Breast epithelium (tissue), 4 donors: ENCODE measurements at regions not wholly inside any gene's neighbourhood (a gene's known extent, or its start where the extent isn't known, plus 50 kb on each side); places are given as distances from the start of the nearest gene placed in this dataset.

ENCODE experiments used
- DNase-seq, 2 donors: peaks; one replicate each; pipeline ENCODE4 v3.0.0-alpha.2; 2019; ENCODE audit warnings: low spot score in 2 of 2
- H3K27ac ChIP-seq, 2 donors: fragments of 200-600 bp; sonication (generic) in 1 of 2; one replicate each; pipeline ENCODE4 v1.5.1; 2016 to 2019; ENCODE audit warnings: mild to moderate bottlenecking in 1 of 2
- H3K27me3 ChIP-seq, 2 donors: fragments of 200-600 bp; sonication (generic) in 1 of 2; one replicate each; pipeline versions ENCODE4 v1.5.1 to v1.6.0; 2017 to 2019; ENCODE audit warnings: control low read depth in 1 of 2, mild to moderate bottlenecking in 1 of 2
- H3K36me3 ChIP-seq: fragments of 200-600 bp; one replicate; pipeline ENCODE4 v1.5.1; 2019
- H3K4me1 ChIP-seq, 2 donors: fragments of 200-600 bp; sonication (generic); one replicate each; pipeline ENCODE4 v1.5.1; 2016 to 2019; ENCODE audit warnings: control low read depth in 1 of 2
- H3K4me3 ChIP-seq, 3 donors: fragments of 200-600 bp; sonication (generic); 1 replicate in 2 of 3; 2 replicates in 1 of 3; pipeline ENCODE4 v1.5.1; 2016 to 2019; ENCODE audit warnings: mild to moderate bottlenecking in 3 of 3, moderate library complexity in 2 of 3
- H3K9me3 ChIP-seq, 2 donors: fragments of 200-600 bp; sonication (generic) in 1 of 2; one replicate each; pipeline ENCODE4 v1.5.1; 2016 to 2019; ENCODE audit warnings: control low read depth in 1 of 2
- CTCF ChIP-seq, 3 donors: fragments of 450-650 bp; IDR thresholded peaks; one replicate each; pipeline ENCODE4 v1.5.1; 2016 to 2017; ENCODE audit warnings: antibody characterized with exemption in 3 of 3, mild to moderate bottlenecking in 3 of 3, moderate library complexity in 3 of 3
- POLR2A ChIP-seq: fragments of 450-650 bp; IDR thresholded peaks from one replicate; pipeline ENCODE4 v1.6.1; 2016; ENCODE audit warnings: antibody characterized with exemption, mild to moderate bottlenecking, moderate library complexity
- POLR2AphosphoS5 ChIP-seq, 3 donors: sonication (generic); formaldehyde crosslinking; IDR thresholded peaks; one replicate each; pipeline ENCODE4 v1.6.1; 2017; ENCODE audit warnings: antibody characterized with exemption in 3 of 3
- intact Hi-C: fragments of 100-400 bp; cut with DNase I; formaldehyde crosslinking; loops from one replicate; pipeline ENCODE4 v1.15.1; 2023; ENCODE audit warnings: low total_unique reads

GRCh38 chr6:169861431-169862042 is 110.1 kb downstream of the ERMARD start:
- H3K27me3 ChIP-seq, result no peaks in the 10 kb centered on the region

GRCh38 chr6:169859978-169860703 is 108.7 kb downstream of the ERMARD start:
- DNase-seq, result peak; percentile 1 to 43
- Histone ChIP-seq H3K27me3 (no peaks in the 10 kb centered on the region), H3K36me3 (no peaks in the 10 kb centered on the region), H3K4me3 (no peak overlapping the region), H3K27ac (no peak overlapping the region), H3K9me3 (peaks cover 15 to 20% of the 10 kb centered on the region in 2 donors), H3K4me1 (no peaks in the 10 kb centered on the region)
- TF ChIP-seq POLR2A (no peak), CTCF (IDR thresholded peaks at IDR 0.05) (no peak), POLR2AphosphoS5 (IDR thresholded peaks at IDR 0.05) (no peak)
- intact Hi-C loops, result no loop called here

More at GRCh38 chr6:169861431-169862042, 110.1 kb downstream of the ERMARD start:
- TF ChIP-seq POLR2A (no peak), POLR2AphosphoS5 (IDR thresholded peaks at IDR 0.05) (no peak), CTCF (IDR thresholded peaks at IDR 0.05) (no peak)
- Histone ChIP-seq H3K4me1 (no peaks in the 10 kb centered on the region), H3K4me3 (no peak overlapping the region), H3K27ac (no peak overlapping the region), H3K9me3 (peaks cover 15 to 20% of the 10 kb centered on the region in 2 donors), H3K36me3 (no peaks in the 10 kb centered on the region)
- intact Hi-C loops, result no loop called here
- no peak for DNase-seq

DNA sequence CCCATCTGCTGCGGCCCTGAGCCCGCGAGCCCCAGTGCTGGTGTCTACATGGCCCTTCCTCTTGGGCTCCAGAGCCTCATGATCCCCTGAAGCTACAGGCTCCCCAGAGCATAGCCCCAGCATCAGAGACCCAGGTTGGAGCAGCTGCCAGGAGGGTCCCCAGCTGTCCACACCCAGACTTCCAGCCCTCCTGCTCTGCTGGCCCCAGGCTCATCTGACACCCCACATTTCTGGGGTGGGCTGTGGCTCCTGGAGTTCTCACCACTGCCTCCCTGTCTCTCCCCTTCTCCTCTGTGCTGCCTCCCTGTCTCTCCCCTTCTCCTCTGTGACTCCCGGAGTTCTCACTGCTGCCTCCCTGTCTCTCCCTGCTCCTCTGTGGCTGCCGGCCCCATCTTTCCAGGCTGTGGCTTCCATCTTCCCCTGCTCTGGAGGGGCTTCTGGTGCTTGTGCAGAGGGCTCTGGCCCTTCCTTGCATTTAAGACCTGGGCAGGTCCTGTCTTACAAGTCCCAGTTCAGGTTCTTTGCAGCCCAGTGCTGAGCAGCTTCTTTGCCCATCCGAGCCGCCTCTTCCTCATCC is 108.1 kb downstream of the ERMARD start:
- Histone ChIP-seq H3K27me3 (no peaks in the 10 kb centered on the region), H3K36me3 (no peaks in the 10 kb centered on the region), H3K9me3 (peaks cover 15 to 20% of the 10 kb centered on the region in 2 donors), H3K4me3 (no peak overlapping the region), H3K4me1 (no peaks in the 10 kb centered on the region), H3K27ac (no peak overlapping the region)
- intact Hi-C loops, result no loop called here
- TF ChIP-seq POLR2AphosphoS5 (IDR thresholded peaks at IDR 0.05) (no peak), POLR2A (no peak), CTCF (IDR thresholded peaks at IDR 0.05) (no peak)
- DNase-seq, result peak in 1 of 2 donors; percentile 17

GRCh38 chr6:169858935-169859351 is 107.5 kb downstream of the ERMARD start:
- no peaks in the 10 kb centered on the region for H3K36me3 ChIP-seq
- H3K4me1 ChIP-seq, result no peaks in the 10 kb centered on the region
- peaks cover 15 to 20% of the 10 kb centered on the region in 2 donors for H3K9me3 ChIP-seq
- peak; percentile 2 to 42 for DNase-seq
- intact Hi-C loops, result no loop called here
- H3K27me3 ChIP-seq, result no peaks in the 10 kb centered on the region
- no peak overlapping the region for H3K4me3 ChIP-seq
- TF ChIP-seq POLR2AphosphoS5 (IDR thresholded peaks at IDR 0.05) (no peak), POLR2A (no peak), CTCF (IDR thresholded peaks at IDR 0.05) (no peak)
- H3K27ac ChIP-seq, result no peak overlapping the region
